ENCODE measurements at regions not wholly inside any gene's neighbourhood (a gene's known extent, or its start where the extent isn't known, plus 50 kb on each side); places are given as distances from the start of the nearest gene placed in this dataset.

DNA sequence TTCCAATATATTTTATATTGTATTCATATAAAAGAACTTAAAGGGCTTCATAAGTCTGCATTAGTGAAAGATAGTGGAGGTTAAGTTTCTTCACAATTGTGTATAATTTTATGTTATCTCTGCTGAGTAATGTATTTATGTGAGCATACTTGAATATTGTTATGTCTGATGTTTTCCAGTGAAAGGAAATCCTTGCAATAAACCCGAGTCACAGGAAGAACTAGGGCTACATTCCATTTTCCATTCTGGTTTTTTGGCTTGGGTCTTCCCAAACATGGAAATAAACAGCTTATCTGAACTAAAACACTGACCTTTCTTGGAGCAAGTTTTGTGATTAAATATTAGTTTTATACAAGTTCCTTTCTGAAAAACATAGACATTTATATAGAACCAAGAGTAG, 231.3 kb upstream of the GPRIN3 start:
- TF ChIP-seq MYC (IDR thresholded peaks at IDR 0.05; ENCODE audit: low read depth, low read length): no peak
- TF ChIP-seq, protein P1, sequence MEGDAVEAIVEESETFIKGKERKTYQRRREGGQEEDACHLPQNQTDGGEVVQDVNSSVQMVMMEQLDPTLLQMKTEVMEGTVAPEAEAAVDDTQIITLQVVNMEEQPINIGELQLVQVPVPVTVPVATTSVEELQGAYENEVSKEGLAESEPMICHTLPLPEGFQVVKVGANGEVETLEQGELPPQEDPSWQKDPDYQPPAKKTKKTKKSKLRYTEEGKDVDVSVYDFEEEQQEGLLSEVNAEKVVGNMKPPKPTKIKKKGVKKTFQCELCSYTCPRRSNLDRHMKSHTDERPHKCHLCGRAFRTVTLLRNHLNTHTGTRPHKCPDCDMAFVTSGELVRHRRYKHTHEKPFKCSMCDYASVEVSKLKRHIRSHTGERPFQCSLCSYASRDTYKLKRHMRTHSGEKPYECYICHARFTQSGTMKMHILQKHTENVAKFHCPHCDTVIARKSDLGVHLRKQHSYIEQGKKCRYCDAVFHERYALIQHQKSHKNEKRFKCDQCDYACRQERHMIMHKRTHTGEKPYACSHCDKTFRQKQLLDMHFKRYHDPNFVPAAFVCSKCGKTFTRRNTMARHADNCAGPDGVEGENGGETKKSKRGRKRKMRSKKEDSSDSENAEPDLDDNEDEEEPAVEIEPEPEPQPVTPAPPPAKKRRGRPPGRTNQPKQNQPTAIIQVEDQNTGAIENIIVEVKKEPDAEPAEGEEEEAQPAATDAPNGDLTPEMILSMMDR (IDR thresholded peaks at IDR 0.05; ENCODE audit: extremely low read depth in 1 of 2, insufficient read depth in 1 of 2, low read depth in 1 of 2, low read length in 2 of 2): no peak
- no peak for TF ChIP-seq POLR2A (IDR thresholded peaks at IDR 0.05; ENCODE audit: low read depth, low read length)
- TF ChIP-seq, protein P2, sequence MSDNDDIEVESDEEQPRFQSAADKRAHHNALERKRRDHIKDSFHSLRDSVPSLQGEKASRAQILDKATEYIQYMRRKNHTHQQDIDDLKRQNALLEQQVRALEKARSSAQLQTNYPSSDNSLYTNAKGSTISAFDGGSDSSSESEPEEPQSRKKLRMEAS (IDR thresholded peaks at IDR 0.05; ENCODE audit: insufficient read depth, insufficient read length): no peak
- TF ChIP-seq POLR2AphosphoS5 (IDR thresholded peaks at IDR 0.05; ENCODE audit: insufficient read depth, low read depth, low read length): no peak
- no peak for TF ChIP-seq JUN (IDR thresholded peaks at IDR 0.05; ENCODE audit: borderline replicate concordance, insufficient read depth, insufficient read length, low read depth)
